GM19467 (cell line): ENCODE measurements at regions not wholly inside any gene's neighbourhood (a gene's known extent, or its start where the extent isn't known, plus 50 kb on each side); places are given as distances from the start of the nearest gene placed in this dataset.

ENCODE experiments used
- ATAC-seq: cut with Tn5 transposase; IDR thresholded peaks from one replicate; pipeline ENCODE4 v1.9.1; 2021; ENCODE audit warnings: mild to moderate bottlenecking, moderate library complexity; ENCODE audit not compliant: unreplicated experiment

DNA sequence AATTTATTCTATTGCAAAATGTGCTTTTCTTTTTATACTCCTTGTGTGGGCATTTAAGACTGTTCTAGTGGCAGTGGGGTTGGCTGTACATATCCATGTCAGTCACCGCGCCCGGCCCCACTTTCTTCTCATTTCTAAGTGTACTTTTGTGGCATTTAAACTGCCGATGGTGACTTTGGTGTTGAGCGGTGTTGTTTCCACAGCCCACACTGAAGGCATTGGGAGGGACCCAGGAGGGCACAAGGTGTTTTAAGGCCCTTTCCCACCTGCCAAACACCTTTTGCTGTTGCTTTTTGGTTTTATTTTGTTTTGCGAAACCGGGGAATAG lies 369.7 kb downstream of the MTX2 start:
- no peak for ATAC-seq

DNA sequence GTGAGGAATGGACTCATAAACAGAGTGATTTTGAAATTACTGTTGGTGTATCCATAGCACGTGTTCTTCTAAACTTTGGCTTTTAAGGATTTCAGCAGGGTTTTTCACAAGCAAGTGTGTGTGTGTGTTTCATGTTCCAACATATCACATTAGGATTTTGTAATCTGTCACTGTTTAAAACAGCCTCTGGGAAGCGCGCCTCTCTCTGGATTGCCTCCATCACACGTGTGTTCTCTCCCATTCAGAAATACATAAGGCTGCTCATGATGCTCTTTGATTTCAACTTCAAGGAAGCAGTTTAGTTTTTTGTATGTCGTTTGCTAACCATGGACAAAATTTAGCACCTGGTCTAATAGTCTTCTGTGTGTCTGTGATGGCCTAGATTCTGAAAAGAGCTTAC lies 370.4 kb downstream of the MTX2 start:
- ATAC-seq = no peak

DNA sequence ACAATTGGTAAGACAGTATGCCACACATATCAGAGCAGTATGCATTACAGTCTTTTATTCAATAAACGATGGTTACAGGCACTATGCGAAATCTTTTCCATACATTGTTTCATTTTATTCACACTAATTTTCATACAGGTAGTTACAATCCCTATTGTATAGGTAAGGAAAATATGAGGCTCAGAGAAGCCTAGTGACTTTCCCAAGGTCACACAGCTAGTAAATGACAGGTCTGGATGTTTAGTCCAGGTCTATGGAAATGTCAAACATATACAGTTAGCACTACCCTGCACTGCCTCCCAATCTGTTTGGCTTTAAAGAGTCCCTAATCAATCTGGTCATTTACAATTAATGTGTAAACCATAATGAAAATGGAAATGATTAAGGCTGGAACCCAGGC lies 372.2 kb downstream of the MTX2 start:
- no peak for ATAC-seq

DNA sequence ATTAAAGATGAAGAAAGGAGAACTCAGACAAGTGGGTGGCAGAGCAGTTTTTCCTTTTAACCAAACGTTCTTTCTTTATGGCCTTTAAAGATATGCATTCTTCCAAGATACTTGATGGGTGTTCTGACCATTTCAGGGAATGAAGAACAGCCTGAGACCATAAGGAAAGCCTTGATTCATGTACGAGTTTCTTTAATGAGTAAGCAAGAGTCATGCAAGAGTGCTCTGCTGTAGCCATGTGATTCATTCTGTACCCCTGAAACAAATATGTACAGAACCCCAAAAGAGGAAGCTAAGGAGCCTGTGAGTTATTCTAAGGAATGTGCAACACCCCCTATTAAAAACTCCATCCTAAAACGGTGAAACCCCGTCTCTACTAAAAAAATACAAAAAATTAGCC lies 372.8 kb downstream of the MTX2 start:
- ATAC-seq = no peak

DNA sequence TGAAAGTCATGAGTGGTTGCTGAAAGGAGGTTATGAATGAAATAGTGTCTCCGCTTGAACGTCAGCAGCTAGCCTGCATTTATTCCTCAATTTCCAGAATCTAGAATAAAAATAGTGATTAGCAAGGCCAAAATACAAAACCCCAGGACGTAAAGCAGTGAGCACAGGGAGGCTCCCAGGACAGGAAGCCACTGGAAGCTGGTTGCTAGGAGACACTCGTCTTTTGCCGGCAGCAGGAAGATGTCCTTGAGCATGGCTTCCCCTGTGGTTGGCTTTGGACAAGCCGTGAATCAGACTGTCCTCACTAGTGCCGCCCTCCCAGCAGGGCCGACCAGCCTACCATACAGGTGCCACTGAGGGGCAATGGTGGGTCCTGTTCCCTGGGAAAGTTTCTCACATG lies 374.4 kb downstream of the MTX2 start:
- no peak for ATAC-seq

DNA sequence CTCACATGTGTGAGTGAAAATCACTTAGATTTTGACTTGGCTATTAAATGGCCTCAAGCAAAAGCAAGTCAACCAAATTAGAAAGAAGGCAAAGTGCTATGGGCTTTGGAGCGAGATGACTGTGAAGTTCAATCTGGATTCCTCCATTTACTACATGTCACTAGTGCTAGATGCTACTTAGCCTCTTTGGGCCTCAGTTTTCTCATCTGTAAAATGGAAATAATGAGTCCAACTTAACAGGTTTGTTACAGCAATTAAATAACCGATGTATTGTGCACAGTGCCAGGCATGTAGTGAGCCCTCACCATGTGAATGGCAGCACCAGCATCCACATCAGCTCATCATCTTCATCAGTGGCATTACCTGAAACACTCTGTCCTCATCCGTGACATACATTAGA lies 376.3 kb downstream of the MTX2 start:
- no peak for ATAC-seq

DNA sequence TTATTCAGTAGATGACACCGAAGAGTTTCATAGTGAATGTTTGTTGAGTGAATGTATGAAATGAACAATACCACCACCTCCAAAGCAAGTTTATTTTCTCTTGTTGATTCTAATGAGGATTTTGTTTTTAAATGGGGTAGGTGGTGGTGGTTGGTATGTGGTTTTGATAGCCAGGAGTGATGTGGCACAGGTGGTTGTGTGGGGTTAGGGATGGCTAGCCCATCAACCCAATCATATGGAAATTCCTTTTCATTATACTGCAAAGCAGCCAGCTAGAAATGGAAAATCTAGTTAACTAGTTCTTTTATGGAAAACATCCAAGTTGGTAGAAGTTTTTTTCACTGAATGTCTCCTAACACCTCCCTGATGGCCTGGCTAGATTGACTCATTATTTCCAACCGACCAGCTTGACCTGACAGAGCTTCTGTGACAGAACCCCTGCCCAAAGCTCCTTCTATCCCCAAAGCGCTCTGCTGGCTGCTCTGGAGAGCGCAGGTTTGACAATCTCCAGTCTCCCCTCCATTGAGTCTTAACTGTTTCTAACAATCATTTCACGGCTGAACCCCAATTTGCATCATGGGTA lies 376.9 kb downstream of the MTX2 start:
- ATAC-seq = no peak

DNA sequence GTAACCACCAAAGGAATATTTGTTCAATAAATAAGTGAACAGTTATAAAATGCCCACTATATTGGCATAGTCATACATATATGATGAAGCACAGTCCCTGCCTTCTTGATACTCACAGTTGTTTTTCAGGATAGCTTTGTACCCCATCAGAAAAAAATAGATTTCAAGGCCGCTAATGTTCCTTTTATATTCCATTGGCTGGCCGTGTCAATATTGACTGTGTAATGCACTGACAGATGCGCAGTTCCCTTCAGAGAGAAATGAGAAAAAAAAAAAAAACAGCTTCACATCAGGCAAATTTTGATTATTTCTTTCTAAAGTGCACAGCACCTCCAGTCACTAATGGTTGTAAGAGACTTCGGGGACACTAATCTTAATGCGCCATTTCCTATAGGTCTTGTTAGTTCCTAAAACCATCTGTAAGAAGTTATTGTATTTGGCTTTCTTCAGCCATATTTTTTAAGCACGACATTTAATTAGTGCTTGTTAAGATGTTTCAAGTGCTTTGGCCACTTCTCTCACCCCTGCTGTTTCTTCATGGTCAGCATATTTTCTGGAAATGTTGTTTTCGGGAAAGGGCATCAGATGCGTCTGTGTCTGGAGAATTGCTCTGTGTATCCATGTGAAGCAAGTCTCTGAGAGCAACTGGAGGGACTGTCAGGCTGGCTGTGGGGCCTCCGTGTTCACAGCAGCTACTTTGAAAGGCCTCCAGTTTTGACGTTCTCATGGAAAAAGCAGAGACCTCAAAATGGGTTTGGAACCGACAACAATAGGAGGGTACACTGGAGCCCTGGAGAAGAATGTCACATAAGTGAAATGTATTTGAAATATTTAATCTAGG lies 378.3 kb downstream of the MTX2 start:
- no peak for ATAC-seq

DNA sequence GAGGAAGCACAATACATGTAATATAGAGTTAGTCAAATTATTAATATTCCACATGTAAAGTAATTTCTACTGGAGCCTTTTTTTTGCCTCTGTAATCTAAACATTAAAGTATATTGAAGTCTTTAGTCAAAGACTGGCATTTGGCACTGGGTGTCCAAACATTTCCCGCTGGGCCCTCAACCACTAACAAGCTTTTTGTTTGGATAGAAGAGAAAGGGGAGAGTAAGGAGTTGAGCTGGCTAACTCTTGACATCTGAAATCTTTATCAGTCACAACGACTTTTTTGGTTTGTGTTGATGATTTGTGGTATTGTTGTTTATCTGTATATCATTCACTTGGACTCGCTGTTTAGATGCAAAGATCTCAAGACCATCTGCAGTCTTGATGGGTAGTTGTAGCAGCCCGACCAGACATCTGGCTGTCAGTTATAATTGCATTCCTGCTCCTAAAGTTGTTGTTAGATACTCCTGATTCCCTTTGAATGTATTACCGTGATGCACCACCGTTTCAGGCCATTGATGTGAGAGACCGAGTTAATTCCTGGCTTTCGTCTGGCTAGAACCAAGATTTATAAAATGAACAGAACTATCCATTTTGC lies 379.6 kb downstream of the MTX2 start:
- no peak for ATAC-seq

DNA sequence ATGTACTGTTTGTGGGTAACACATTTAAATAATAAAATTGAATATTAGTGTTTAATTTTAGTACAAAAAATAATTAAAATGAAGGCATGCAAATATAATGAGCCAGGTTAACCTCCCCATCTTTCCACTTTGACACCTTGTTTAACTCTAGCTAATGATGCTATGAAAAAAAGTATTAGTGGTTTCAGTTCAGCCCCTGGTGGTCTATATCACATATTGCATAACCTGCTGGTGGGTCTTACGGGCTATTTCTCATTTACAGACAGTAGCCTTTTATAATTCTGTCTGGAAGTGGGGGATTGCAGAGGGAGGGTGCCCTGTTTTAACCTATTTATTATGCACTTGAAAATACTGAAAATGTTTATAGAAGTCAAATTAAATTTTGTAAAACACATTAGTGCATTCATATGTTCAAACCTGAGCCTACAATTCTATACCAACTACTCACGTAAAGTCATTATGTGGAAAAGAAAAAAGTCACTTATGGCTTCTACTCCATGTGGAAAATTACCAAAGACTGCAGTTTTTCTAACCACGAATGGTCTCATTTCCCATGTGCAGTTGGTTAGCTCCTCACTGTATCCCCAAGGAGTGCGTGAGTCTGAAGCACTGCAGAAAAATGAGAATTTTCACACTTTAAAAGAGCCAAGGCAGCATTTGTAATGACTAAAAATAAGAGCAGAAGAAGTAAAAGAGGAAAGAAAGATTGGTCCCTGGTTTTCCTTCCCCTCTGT lies 381.0 kb downstream of the MTX2 start:
- no peak for ATAC-seq

DNA sequence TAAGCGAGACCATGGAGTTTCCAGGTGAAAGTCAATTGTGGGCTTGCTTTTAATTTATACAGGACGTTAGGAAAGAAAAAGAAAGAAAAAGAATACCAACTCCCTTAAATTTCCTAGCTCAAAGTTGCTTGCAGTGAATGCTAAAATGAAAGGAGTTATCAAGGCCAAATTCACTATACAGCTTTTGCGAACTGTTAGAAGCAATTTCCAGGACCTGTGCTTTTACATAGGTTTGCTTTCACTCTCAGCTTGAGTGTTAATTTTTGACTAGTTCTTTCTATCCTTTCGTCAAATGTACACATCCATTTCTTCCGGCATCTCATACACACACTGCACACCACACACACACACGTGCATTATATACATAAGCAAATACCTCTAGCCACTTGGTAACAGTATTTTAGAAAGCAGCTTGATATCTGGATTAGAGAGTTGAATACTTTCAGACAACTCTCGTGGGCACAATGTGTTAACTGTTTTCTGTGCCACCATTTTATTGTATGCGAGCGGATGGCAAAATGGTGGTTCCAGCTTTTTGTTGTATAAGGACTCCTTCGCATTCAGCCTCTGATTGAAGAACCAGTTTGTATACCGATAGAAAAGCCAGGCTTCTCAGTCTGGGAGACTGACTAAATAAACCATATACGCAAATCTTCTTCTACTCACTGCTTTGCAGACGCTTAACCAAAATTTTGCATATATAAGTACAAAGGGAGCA lies 381.8 kb downstream of the MTX2 start:
- no peak for ATAC-seq

DNA sequence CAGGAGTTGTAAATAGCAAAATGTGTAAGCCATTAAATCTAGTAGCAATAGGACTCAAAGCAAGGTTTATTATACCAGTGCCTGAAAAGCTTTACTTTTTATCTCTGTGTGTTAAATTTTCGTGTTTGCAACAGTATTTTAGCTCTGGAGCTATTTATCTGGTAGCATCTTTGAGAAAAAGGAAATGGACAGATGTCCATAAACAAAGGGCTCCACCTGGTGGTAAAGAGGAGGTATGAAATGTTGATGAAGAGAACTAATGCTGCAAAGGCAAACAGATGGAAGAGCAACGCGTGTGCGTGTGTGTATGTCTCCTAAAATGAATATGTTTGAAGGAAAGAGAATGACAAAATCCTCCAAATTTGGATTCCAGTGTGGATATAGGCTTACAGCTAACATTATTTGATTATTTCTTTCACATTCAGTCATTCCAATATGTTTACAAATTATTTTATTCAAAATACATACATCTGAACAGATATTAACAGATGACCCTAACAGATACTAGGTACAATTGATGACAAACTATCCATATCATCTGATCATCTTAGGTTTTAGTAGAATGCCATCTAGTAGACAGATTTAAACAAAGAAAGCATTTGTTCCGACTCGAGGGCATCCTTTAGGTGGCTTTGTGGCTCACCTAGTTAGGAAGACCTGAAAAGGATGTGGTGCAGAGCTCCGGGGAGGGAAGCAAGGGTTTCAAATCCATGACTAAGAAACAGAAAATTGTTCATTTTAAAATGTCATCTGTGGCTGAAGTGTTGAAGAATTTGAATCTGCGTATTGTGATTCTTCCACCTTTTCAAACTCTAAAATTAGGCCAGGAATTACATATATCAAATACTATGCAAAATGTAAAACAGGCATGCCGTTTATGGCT lies 383.3 kb downstream of the MTX2 start:
- ATAC-seq = no peak

DNA sequence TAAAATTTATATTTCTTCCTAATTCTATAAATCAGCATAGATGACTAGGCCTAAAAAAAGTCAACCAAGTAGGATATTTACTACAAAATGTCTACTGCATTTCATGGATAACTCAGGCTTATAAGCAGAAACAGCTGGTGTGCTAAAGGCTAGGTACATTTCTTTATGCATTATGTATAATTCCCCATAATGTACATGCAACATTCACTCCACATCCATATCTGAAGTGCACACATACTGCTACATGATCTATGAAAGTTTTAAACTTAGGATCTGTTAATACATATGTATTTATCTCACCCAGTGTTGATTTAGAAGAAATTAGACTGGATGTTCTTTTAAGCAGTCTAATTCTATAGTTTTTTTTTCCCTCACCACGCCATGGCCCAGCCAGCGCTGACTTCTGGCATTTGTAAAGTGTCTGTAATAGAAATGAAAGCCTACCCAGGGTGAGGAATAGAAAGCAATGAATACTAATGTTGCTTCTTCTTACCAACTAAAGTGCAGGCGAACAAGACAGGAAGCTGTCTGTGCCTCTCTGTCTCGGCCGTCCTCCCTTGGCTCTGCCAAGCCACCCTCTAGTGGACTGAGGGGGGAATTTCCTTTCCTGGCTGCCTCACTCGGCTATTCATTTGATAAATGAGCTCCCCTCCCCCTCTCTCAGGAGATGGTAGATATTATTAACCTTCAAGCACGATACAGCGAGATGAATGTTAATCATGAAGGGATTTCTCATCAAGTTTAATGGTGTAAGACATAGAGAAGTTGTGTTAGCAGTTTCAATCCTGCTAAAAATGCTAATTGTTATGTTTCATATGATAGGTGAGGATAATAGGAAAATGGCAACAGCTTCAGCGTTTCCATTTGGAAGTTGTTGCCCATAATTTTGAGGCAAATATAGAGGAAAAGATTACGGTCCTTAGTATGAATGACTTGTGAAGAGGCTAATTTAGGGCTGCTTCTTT lies 384.5 kb downstream of the MTX2 start:
- peak; percentile 91 for ATAC-seq

DNA sequence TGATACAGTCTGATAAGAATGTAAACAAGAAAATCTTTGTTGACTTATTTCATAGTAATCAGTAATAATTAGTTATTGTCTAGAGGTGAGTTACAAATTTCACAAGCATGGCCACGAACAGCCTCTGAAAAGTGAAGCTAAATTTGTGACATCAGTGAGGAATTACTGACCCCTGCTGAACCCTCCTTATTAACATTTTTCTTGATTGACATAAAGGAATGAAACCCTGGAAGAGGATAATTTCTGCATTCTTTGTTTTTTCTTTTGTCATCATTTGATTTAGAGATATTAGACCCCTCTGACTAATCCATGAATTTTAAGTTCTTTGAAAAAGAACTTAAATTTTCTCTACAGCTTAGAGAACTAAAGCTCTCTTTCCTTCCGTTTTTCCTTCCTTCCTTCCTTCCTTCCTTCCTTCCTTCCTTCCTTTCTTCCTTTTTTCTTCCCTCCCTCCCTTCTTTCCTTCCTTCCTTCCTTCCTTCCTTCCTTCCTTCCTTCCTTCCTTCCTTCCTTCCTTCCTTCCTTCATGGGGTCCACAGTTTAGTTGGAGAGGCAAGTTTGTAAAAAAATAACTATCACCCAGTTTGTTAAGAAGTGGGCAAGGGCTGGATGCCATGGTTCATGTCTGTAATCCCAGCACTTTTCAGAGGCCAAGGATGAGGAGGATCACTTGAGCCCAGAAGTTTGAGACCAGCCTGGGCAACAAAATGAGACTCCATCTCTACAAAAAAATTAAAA lies 387.0 kb downstream of the MTX2 start:
- no peak for ATAC-seq

DNA sequence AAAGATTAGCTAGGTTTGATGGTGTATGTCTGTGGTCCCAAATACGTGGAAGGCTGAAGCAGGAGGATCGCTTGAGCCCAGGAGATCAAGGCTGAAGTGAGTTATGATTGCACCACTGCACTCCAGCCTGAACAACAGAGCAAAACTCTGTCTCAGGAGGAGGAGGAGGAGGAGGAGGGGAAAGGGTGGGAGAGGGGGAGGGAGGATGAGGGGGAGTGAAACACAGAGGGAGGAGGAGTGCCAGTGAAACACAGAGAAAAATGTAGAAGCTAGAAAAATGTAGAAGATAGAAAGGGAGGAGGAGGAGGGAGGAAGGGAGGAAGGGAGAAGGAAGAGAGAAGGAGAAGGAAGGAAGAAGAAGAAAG lies 387.5 kb downstream of the MTX2 start:
- no peak for ATAC-seq

DNA sequence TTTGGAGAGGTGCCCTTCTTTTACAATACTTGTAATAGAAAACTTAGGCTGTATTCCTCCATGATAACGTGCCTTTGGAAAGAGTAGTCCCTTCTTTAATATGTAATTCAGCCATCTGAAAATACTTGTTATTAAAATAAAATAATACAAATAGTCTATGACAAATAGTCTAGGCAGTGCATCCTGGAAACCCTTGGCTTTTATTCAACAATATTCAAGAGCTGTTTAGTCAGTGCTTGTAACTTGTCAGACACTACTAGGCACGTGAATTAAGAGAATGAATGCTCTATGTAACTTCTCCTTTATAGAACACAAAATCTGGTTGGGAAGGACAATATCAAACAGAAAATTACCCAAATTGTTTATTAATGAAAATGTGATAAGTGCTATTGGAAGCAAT lies 388.2 kb downstream of the MTX2 start:
- ATAC-seq = no peak

DNA sequence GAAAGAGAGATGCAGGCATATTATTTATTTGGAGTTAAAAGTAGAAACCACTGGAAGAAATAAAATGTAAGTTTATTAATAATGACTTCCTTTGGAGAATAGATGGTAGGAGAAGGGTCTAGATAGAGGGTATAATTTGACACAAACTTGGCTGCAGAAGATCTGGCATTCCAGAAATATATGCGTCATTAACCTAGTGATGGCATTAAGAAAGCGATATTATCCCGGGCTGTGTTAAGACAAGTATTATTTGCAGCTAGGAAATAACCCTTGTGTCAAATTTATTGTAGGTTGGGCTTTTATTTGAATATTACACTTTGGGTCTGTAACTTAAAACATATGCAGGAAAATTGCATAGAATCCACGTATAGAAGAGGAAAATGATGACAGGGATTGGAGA lies 389.5 kb downstream of the MTX2 start:
- no peak for ATAC-seq

DNA sequence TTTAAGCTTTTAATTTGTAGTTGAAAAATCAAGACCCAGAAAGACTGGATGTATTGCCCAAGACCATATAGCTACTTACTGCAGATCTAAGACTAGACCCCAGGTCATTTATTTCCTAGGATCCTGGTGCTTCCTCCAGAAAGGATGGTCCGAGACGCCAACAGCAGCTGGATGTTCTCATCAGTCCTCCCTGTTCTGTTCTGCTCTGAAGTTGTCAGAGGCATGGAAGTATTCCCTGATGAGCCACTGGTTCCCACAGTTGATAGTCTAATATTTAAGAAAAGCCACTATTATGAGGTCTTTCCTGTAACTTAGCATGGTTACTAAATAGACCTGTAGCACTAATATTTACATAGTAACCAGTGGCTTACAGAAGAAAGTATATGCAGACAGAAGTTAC lies 393.5 kb downstream of the MTX2 start:
- no peak for ATAC-seq
